HEK293 (cell line): ENCODE measurements at regions not wholly inside any gene's neighbourhood (a gene's known extent, or its start where the extent isn't known, plus 50 kb on each side); places are given as distances from the start of the nearest gene placed in this dataset.

Source experiments
- CTCF ChIA-PET: fragments of 350-600 bp; formaldehyde crosslinking; extraction: SDS; loops from one replicate; lab custom pipeline; 2021; ENCODE audit warnings: antibody characterized with exemption; lab: Yijun Ruan, JAX
- POLR2A ChIA-PET: fragments of 300-600 bp; formaldehyde crosslinking; extraction: SDS; loops from one replicate; lab custom pipeline; 2020; ENCODE audit warnings: antibody characterized with exemption, inconsistent platforms; lab: Yijun Ruan, JAX
- H3K27ac ChIP-seq: fragments of 200-500 bp; sonication (Bioruptor generic); 2 replicates; pipeline ENCODE4 v1.5.1; 2014; ENCODE audit warnings: low read depth, low read length, control low read depth, inconsistent platforms; ENCODE audit errors: extremely low read depth
- H3K36me3 ChIP-seq, 2 experiments: fragments of 200-500 bp in 1 of 2; sonication (Bioruptor generic) in 1 of 2; 1 replicate in 1 of 2; 2 replicates in 1 of 2; pipeline ENCODE4 v1.5.1; 2014 to 2017; ENCODE audit warnings: inconsistent platforms in 2 of 2, low read length in 2 of 2; ENCODE audit not compliant: control insufficient read depth in 2 of 2, insufficient read depth in 1 of 2
- H3K4me1 ChIP-seq: fragments of 200-500 bp; sonication (Bioruptor generic); 2 replicates; pipeline ENCODE4 v1.5.1; 2014; ENCODE audit warnings: mild to moderate bottlenecking, low read length, inconsistent platforms; ENCODE audit not compliant: control insufficient read depth, insufficient read depth
- H3K4me3 ChIP-seq: 2 replicates; pipeline ENCODE4 v1.5.1; 2011; ENCODE audit warnings: low read depth, mild to moderate bottlenecking, control low read depth, low read length, moderate library complexity
- H3K9me3 ChIP-seq: fragments of 200-500 bp; sonication (Bioruptor generic); 2 replicates; pipeline ENCODE4 v1.5.1; 2014; ENCODE audit warnings: low read depth, low read length, inconsistent platforms; ENCODE audit not compliant: control insufficient read depth, insufficient read depth
- HOXA7 ChIP-seq: sonication (generic); formaldehyde crosslinking; IDR thresholded peaks from 2 replicates; pipeline ENCODE4 v1.8.1; 2022; ENCODE audit warnings: missing genetic modification reagents, borderline replicate concordance
- KLF7 ChIP-seq: fragments of 450-650 bp; formaldehyde crosslinking; IDR thresholded peaks from 2 replicates; pipeline ENCODE4 v1.5.1; 2016; ENCODE audit warnings: missing biosample characterization, missing genetic modification characterization, borderline replicate concordance
- PRDM2 ChIP-seq: fragments of 450-650 bp; formaldehyde crosslinking; IDR thresholded peaks from 2 replicates; pipeline ENCODE4 v1.5.1; 2016; ENCODE audit warnings: missing biosample characterization, missing genetic modification characterization, borderline replicate concordance
- REPIN1 ChIP-seq: fragments of 450-650 bp; formaldehyde crosslinking; IDR thresholded peaks from 2 replicates; pipeline ENCODE4 v1.5.1; 2017; ENCODE audit warnings: missing biosample characterization, missing genetic modification characterization, low read depth
- SP2 ChIP-seq: fragments of 450-650 bp; formaldehyde crosslinking; IDR thresholded peaks from 2 replicates; pipeline ENCODE4 v1.5.1; 2016; ENCODE audit warnings: missing biosample characterization, missing genetic modification characterization
- ZBTB8A ChIP-seq: fragments of 450-650 bp; formaldehyde crosslinking; IDR thresholded peaks from 2 replicates; pipeline ENCODE4 v1.5.1; 2016; ENCODE audit warnings: missing biosample characterization, missing genetic modification characterization
- ZNF112 ChIP-seq: fragments of 450-650 bp; formaldehyde crosslinking; IDR thresholded peaks from 2 replicates; pipeline ENCODE4 v1.5.0; 2017; ENCODE audit warnings: missing biosample characterization, missing genetic modification characterization
- ZNF114 ChIP-seq: fragments of 450-650 bp; formaldehyde crosslinking; IDR thresholded peaks from 2 replicates; pipeline ENCODE4 v1.5.0; 2017; ENCODE audit warnings: missing biosample characterization, missing genetic modification characterization
- ZNF133 ChIP-seq: fragments of 450-650 bp; formaldehyde crosslinking; IDR thresholded peaks from 2 replicates; pipeline ENCODE4 v1.5.1; 2016; ENCODE audit warnings: missing biosample characterization, missing genetic modification characterization
- ZNF140 ChIP-seq: fragments of 450-650 bp; formaldehyde crosslinking; IDR thresholded peaks from 2 replicates; pipeline ENCODE4 v1.5.1; 2016; ENCODE audit warnings: missing biosample characterization, missing genetic modification characterization
- ZNF24 ChIP-seq: fragments of 450-650 bp; formaldehyde crosslinking; IDR thresholded peaks from 2 replicates; pipeline ENCODE4 v1.5.1; 2016; ENCODE audit warnings: missing biosample characterization, missing genetic modification characterization
- ZNF391 ChIP-seq: fragments of 450-650 bp; formaldehyde crosslinking; IDR thresholded peaks from 2 replicates; pipeline ENCODE4 v1.5.1; 2016; ENCODE audit warnings: low read depth, missing biosample characterization, missing genetic modification characterization, borderline replicate concordance
- ZNF404 ChIP-seq: fragments of 450-650 bp; formaldehyde crosslinking; IDR thresholded peaks from 2 replicates; pipeline ENCODE4 v1.5.1; 2017; ENCODE audit warnings: missing biosample characterization, missing genetic modification characterization
- ZNF416 ChIP-seq: fragments of 450-650 bp; formaldehyde crosslinking; IDR thresholded peaks from 2 replicates; pipeline ENCODE4 v1.5.1; 2016; ENCODE audit warnings: missing biosample characterization, missing genetic modification characterization
- ZNF426 ChIP-seq: fragments of 450-650 bp; formaldehyde crosslinking; IDR thresholded peaks from 2 replicates; pipeline ENCODE4 v1.5.1; 2017; ENCODE audit warnings: missing biosample characterization, missing genetic modification characterization, mild to moderate bottlenecking, inconsistent platforms, moderate library complexity
- ZNF513 ChIP-seq: fragments of 450-650 bp; IDR thresholded peaks from 2 replicates; pipeline ENCODE4 v1.5.1; 2018; ENCODE audit warnings: missing biosample characterization, missing genetic modification characterization
- ZNF529 ChIP-seq: fragments of 450-650 bp; formaldehyde crosslinking; IDR thresholded peaks from 2 replicates; pipeline ENCODE4 v1.5.1; 2017; ENCODE audit warnings: missing genetic modification characterization, missing biosample characterization; ENCODE audit not compliant: insufficient replicate concordance
- ZNF544 ChIP-seq: fragments of 450-650 bp; formaldehyde crosslinking; IDR thresholded peaks from 2 replicates; pipeline ENCODE4 v1.5.0; 2017; ENCODE audit warnings: missing biosample characterization, missing genetic modification characterization
- ZNF610 ChIP-seq: fragments of 450-650 bp; formaldehyde crosslinking; IDR thresholded peaks from 2 replicates; pipeline ENCODE4 v1.5.1; 2016; ENCODE audit warnings: missing biosample characterization, missing genetic modification characterization, borderline replicate concordance
- ZNF704 ChIP-seq: fragments of 450-650 bp; formaldehyde crosslinking; IDR thresholded peaks from 2 replicates; pipeline ENCODE4 v1.5.1; 2016; ENCODE audit warnings: missing biosample characterization, missing genetic modification characterization
- ZSCAN30 ChIP-seq: fragments of 450-650 bp; IDR thresholded peaks from 2 replicates; pipeline ENCODE4 v1.5.1; 2018; ENCODE audit warnings: missing biosample characterization, mild to moderate bottlenecking, missing genetic modification characterization, moderate library complexity

GRCh38 chr7:118753479-118753878 is 529.0 kb downstream of the ANKRD7 start:
- TF ChIP-seq ZNF404 (tag by site-specific recombination) (no peak), ZBTB8A (tag by site-specific recombination) (no peak), ZNF544 (tag by site-specific recombination) (no peak), ZNF133 (tag by site-specific recombination) (no peak), HOXA7 (no peak), SP2 (tag by site-specific recombination) (no peak), ZNF114 (tag by site-specific recombination) (no peak), ZNF529 (no peak), ZSCAN30 (no peak), ZNF610 (no peak), ZNF391 (tag by site-specific recombination) (no peak), ZNF112 (tag by site-specific recombination) (no peak), ZNF24 (tag by site-specific recombination) (no peak), PRDM2 (no peak), ZNF426 (tag by site-specific recombination) (no peak)
- TF ChIP-seq, all 188 proteins: peak for 0
- no peak overlapping the region for H3K27ac ChIP-seq
- no peaks in the 10 kb centered on the region for H3K36me3 ChIP-seq
- no peaks in the 10 kb centered on the region for H3K4me1 ChIP-seq
- ChIA-PET CTCF (no interaction called here), POLR2A (no interaction called here)
- no peaks in the 10 kb centered on the region for H3K9me3 ChIP-seq
- H3K4me3 ChIP-seq: no peak overlapping the region

- Histone ChIP-seq H3K27ac (no peak overlapping the region), H3K4me1 (no peaks in the 10 kb centered on the region), H3K4me3 (no peak overlapping the region), H3K9me3 (no peaks in the 10 kb centered on the region), H3K36me3 (no peaks in the 10 kb centered on the region)
- POLR2A ChIA-PET: no interaction called here
- CTCF ChIA-PET: no interaction called here
- TF ChIP-seq ZNF24 (tag by site-specific recombination): no peak
- TF ChIP-seq ZNF513 (tag by site-specific recombination): no peak
- TF ChIP-seq REPIN1: no peak
- TF ChIP-seq KLF7 (tag by site-specific recombination): no peak
- no peak for TF ChIP-seq ZNF416 (tag by site-specific recombination)
- TF ChIP-seq ZNF704 (tag by site-specific recombination): no peak
- no peak for TF ChIP-seq ZNF140 (tag by site-specific recombination)
These were observed 530.1 kb downstream of the ANKRD7 start for GRCh38 chr7:118754608-118755007.
